ENCODE measurements at regions not wholly inside any gene's neighbourhood (a gene's known extent, or its start where the extent isn't known, plus 50 kb on each side); places are given as distances from the start of the nearest gene placed in this dataset.

- TF ChIP-seq EZH2 (IDR thresholded peaks at IDR 0.05; ENCODE audit: low read depth, unreplicated experiment) (no peak), POLR2AphosphoS5 (IDR thresholded peaks at IDR 0.05; ENCODE audit: low read depth) (no peak)
- TF ChIP-seq, protein P1, sequence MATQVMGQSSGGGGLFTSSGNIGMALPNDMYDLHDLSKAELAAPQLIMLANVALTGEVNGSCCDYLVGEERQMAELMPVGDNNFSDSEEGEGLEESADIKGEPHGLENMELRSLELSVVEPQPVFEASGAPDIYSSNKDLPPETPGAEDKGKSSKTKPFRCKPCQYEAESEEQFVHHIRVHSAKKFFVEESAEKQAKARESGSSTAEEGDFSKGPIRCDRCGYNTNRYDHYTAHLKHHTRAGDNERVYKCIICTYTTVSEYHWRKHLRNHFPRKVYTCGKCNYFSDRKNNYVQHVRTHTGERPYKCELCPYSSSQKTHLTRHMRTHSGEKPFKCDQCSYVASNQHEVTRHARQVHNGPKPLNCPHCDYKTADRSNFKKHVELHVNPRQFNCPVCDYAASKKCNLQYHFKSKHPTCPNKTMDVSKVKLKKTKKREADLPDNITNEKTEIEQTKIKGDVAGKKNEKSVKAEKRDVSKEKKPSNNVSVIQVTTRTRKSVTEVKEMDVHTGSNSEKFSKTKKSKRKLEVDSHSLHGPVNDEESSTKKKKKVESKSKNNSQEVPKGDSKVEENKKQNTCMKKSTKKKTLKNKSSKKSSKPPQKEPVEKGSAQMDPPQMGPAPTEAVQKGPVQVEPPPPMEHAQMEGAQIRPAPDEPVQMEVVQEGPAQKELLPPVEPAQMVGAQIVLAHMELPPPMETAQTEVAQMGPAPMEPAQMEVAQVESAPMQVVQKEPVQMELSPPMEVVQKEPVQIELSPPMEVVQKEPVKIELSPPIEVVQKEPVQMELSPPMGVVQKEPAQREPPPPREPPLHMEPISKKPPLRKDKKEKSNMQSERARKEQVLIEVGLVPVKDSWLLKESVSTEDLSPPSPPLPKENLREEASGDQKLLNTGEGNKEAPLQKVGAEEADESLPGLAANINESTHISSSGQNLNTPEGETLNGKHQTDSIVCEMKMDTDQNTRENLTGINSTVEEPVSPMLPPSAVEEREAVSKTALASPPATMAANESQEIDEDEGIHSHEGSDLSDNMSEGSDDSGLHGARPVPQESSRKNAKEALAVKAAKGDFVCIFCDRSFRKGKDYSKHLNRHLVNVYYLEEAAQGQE (IDR thresholded peaks at IDR 0.05; ENCODE audit: unreplicated experiment): no peak
- TF ChIP-seq, protein P2, sequence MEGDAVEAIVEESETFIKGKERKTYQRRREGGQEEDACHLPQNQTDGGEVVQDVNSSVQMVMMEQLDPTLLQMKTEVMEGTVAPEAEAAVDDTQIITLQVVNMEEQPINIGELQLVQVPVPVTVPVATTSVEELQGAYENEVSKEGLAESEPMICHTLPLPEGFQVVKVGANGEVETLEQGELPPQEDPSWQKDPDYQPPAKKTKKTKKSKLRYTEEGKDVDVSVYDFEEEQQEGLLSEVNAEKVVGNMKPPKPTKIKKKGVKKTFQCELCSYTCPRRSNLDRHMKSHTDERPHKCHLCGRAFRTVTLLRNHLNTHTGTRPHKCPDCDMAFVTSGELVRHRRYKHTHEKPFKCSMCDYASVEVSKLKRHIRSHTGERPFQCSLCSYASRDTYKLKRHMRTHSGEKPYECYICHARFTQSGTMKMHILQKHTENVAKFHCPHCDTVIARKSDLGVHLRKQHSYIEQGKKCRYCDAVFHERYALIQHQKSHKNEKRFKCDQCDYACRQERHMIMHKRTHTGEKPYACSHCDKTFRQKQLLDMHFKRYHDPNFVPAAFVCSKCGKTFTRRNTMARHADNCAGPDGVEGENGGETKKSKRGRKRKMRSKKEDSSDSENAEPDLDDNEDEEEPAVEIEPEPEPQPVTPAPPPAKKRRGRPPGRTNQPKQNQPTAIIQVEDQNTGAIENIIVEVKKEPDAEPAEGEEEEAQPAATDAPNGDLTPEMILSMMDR (conservative IDR thresholded peaks at IDR 0.05; ENCODE audit: low read depth in 2 of 2): no peak
Measured at GRCh38 chr6:3660473-3660872, 91.0 kb downstream of the PXDC1 start.
